ENCODE measurements at regions not wholly inside any gene's neighbourhood (a gene's known extent, or its start where the extent isn't known, plus 50 kb on each side); places are given as distances from the start of the nearest gene placed in this dataset.

DNA sequence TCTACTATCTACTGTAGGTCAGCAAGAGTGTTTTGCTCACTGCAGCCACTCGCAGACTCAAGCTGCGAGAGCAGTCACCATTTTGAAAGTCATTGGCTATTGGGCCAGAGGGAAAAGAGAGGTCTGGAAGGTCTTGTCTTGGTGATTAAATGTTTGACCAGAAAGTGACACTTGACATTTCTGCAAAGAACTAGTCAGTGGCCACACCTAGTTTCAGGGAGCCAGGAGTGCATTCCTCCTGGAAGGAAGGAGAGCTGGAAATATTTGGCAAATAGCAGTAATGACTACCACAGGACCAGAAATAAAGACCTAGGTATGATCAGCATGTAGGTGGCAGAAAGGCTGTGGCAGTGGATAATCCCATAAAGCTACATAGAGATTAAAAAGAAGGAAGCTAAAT is 440.0 kb upstream of the PLXNA2 start:
- Histone ChIP-seq H3K27me3 (ENCODE audit: control insufficient read depth, insufficient read depth, low read length) (no peaks in the 10 kb centered on the region), H3K36me3 (ENCODE audit: control insufficient read depth, insufficient read depth, low read length) (no peaks in the 10 kb centered on the region), H3K27ac (ENCODE audit: low read length) (no peak overlapping the region), H3K9me3 (ENCODE audit: control insufficient read depth, insufficient read depth, low read length) (no peaks in the 10 kb centered on the region), H3K4me1 (ENCODE audit: control insufficient read depth, insufficient read depth, low read length) (no peaks in the 10 kb centered on the region), H3K4me3 (ENCODE audit: low read length) (no peak overlapping the region)
- DNase-seq (ENCODE audit: low read depth, low spot score): no peak
- no CpG with 5 or more reads among the region's 2 CpGs for WGBS (ENCODE audit: insufficient coverage, insufficient read length)

DNA sequence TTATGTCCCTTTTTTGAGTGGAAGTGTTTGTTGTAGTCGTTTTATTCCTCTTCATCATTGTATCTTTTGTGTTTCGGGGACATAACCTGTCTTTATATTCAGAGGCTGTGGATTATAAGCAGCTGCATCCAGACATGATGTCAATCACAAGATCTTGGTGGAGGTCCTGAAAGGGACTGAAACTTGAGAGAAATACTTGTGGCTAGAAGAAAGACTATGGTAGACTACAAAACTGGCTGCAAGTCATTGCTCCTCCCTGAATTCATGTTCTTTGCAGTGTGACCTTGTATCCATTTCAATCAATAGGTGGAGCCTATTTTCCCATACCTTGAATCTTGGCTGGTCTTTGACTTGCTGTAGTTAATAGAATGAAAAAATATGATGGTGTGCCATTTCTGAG is 442.4 kb upstream of the PLXNA2 start:
- H3K27me3 ChIP-seq (ENCODE audit: control insufficient read depth, insufficient read depth, low read length): no peaks in the 10 kb centered on the region
- no peak overlapping the region for H3K27ac ChIP-seq (ENCODE audit: low read length)
- no peaks in the 10 kb centered on the region for H3K36me3 ChIP-seq (ENCODE audit: control insufficient read depth, insufficient read depth, low read length)
- no CpG with 5 or more reads among the region's 2 CpGs for WGBS (ENCODE audit: insufficient coverage, insufficient read length)
- H3K4me3 ChIP-seq (ENCODE audit: low read length): no peak overlapping the region
- no peaks in the 10 kb centered on the region for H3K4me1 ChIP-seq (ENCODE audit: control insufficient read depth, insufficient read depth, low read length)
- no peaks in the 10 kb centered on the region; the same call in 1 of the 2 replicates for H3K9me3 ChIP-seq (ENCODE audit: control insufficient read depth, insufficient read depth, low read length)
- no peak for DNase-seq (ENCODE audit: low read depth, low spot score)

DNA sequence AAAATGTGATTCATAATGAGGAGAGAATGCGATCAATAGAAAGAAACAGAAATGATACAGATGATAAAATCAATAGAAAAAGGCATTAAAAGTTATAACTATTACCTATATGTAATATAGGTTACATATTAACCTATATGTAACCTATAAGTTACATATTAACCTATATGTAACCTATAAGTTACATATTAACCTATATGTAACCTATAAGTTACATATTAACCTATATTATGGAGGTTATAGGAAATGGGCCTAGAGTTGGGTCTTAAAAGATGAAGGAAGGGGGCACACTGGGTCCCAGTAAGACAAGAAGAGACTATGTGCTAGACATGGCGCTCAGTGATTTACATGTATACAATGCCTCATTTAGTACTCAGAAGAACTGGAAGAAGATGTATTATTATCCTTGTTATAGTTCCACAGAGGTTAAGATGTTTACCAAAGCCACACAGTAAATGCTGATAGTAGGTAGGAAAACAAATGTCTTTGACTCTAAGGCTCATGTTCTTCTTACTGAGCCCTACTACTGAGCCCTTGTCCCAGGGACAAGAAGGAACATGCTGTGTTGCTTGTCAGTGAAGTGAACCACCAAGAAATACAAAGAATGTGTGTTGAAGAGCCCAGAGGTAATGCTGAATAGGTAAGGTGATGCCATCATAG is 444.6 kb upstream of the PLXNA2 start:
- no CpG with 5 or more reads among the region's 2 CpGs for WGBS (ENCODE audit: insufficient coverage, insufficient read length)
- no peaks in the 10 kb centered on the region; the same call in 1 of the 2 replicates for H3K9me3 ChIP-seq (ENCODE audit: control insufficient read depth, insufficient read depth, low read length)
- no peaks in the 10 kb centered on the region for H3K36me3 ChIP-seq (ENCODE audit: control insufficient read depth, insufficient read depth, low read length)
- H3K4me3 ChIP-seq (ENCODE audit: low read length): no peak overlapping the region
- H3K27ac ChIP-seq (ENCODE audit: low read length): no peak overlapping the region
- DNase-seq (ENCODE audit: low read depth, low spot score): no peak
- no peaks in the 10 kb centered on the region for H3K27me3 ChIP-seq (ENCODE audit: control insufficient read depth, insufficient read depth, low read length)
- H3K4me1 ChIP-seq (ENCODE audit: control insufficient read depth, insufficient read depth, low read length): no peaks in the 10 kb centered on the region

DNA sequence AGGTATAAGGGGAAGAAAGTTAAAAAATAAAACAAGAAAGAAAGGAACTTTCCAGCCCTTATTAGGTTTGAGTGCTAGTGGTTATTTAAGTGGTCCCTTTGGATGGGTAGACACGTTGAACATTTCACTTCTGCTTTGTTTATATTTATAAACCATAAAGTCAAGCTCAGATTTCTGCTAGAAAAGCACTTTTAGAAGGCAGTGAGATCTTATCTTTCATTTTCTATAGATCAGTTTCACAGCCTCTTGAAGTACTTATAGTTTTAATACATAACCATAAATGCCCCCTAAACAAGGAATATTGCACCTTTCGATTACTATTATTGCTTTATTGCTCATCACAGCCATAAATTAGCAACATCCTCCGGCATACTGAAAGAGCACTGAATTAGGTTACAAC is 446.8 kb upstream of the PLXNA2 start:
- no CpG with 5 or more reads among the region's 3 CpGs for WGBS (ENCODE audit: insufficient coverage, insufficient read length)
- no peaks in the 10 kb centered on the region for H3K36me3 ChIP-seq (ENCODE audit: control insufficient read depth, insufficient read depth, low read length)
- DNase-seq (ENCODE audit: low read depth, low spot score): no peak
- no peak overlapping the region for H3K27ac ChIP-seq (ENCODE audit: low read length)
- H3K4me1 ChIP-seq (ENCODE audit: control insufficient read depth, insufficient read depth, low read length): no peaks in the 10 kb centered on the region
- no peaks in the 10 kb centered on the region; the same call in 1 of the 2 replicates for H3K9me3 ChIP-seq (ENCODE audit: control insufficient read depth, insufficient read depth, low read length)
- H3K4me3 ChIP-seq (ENCODE audit: low read length): no peak overlapping the region
- H3K27me3 ChIP-seq (ENCODE audit: control insufficient read depth, insufficient read depth, low read length): no peaks in the 10 kb centered on the region

DNA sequence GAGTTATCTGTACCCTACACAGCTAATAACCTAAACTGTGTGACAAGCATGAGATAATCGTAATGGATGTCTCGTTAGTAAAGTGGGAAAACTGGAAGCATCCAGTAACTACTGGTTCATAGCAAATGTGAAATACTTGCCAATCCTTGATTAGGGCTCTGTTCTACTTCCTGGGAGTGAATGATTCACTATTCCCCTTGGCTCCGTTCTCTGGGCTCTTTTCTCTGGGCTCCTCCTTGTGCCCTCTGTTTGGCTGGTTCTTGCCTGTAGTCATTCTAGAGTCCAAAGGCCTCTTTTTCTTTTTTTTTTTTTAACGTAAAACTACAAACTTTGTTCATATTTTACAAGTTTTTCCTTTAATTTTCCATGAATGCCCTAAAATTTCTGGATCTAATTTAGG is 465.8 kb upstream of the PLXNA2 start:
- WGBS (ENCODE audit: insufficient coverage, insufficient read length): 100% methylated on average over 1 of the region's 4 CpGs
- Histone ChIP-seq H3K9me3 (ENCODE audit: control insufficient read depth, insufficient read depth, low read length) (no peaks in the 10 kb centered on the region), H3K36me3 (ENCODE audit: control insufficient read depth, insufficient read depth, low read length) (no peaks in the 10 kb centered on the region)

DNA sequence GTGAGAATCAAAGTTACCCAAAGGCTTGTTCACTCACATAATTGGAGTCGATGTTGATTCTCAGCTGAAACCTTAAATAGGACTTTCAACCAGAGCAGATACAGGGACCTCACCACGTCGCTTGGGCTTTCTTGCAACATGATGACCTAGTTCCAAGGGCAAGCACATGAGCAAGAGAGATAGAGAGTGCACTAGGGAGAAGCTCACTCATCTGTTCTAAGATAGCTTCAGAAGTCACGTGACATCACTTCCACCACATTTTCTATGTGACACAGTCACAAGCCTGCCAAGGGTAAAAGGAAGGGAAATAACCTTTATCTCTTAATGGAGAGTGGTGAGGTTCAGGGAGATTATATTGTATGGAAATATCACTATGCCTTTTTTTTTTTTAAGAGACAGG is 470.1 kb upstream of the PLXNA2 start:
- H3K4me1 ChIP-seq (ENCODE audit: control insufficient read depth, insufficient read depth, low read length): 0 out of 2 replicates have a peak, but pooled peaks cover 2% of the 10 kb centered on the region
- no peaks in the 10 kb centered on the region for H3K27me3 ChIP-seq (ENCODE audit: control insufficient read depth, insufficient read depth, low read length)
- no peaks in the 10 kb centered on the region for H3K9me3 ChIP-seq (ENCODE audit: control insufficient read depth, insufficient read depth, low read length)
- no peak overlapping the region for H3K27ac ChIP-seq (ENCODE audit: low read length)
- no CpG with 5 or more reads among the region's 4 CpGs for WGBS (ENCODE audit: insufficient coverage, insufficient read length)
- no peaks in the 10 kb centered on the region for H3K36me3 ChIP-seq (ENCODE audit: control insufficient read depth, insufficient read depth, low read length)
- H3K4me3 ChIP-seq (ENCODE audit: low read length): no peak overlapping the region
- DNase-seq (ENCODE audit: low read depth, low spot score): no peak

More for the DNA sequence above, 465.8 kb upstream of the PLXNA2 start:
- no peak overlapping the region for H3K27ac ChIP-seq (ENCODE audit: low read length)
- H3K4me3 ChIP-seq (ENCODE audit: low read length): no peak overlapping the region
- no peaks in the 10 kb centered on the region for H3K4me1 ChIP-seq (ENCODE audit: control insufficient read depth, insufficient read depth, low read length)
- DNase-seq (ENCODE audit: low read depth, low spot score): no peak
- no peaks in the 10 kb centered on the region for H3K27me3 ChIP-seq (ENCODE audit: control insufficient read depth, insufficient read depth, low read length)

DNA sequence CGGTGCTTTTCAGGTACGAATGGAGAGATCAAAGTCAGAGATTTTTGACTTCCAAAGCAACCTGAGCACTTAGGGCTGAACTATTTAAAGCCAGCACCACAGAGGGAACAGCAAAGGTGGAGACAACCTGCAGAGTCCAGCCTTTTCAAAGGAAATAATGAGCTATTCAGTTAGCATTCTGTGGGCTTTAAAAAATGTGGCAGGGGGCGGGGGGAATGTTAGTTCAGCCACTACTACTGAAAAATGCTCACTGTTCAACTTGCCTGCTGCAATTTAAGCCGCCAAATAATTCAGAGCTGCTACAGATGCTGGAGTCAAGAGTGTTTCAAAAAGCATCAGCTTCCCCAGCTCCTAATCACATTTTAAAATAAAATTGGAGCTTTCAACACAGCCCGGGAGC is 473.3 kb upstream of the PLXNA2 start:
- Histone ChIP-seq H3K36me3 (ENCODE audit: control insufficient read depth, insufficient read depth, low read length) (no peaks in the 10 kb centered on the region), H3K4me1 (ENCODE audit: control insufficient read depth, insufficient read depth, low read length) (0 out of 2 replicates have a peak, but pooled peaks cover 2% of the 10 kb centered on the region), H3K27ac (ENCODE audit: low read length) (no peak overlapping the region), H3K4me3 (ENCODE audit: low read length) (no peak overlapping the region), H3K27me3 (ENCODE audit: control insufficient read depth, insufficient read depth, low read length) (no peaks in the 10 kb centered on the region), H3K9me3 (ENCODE audit: control insufficient read depth, insufficient read depth, low read length) (no peaks in the 10 kb centered on the region)
- DNase-seq (ENCODE audit: low read depth, low spot score): no peak
- no CpG with 5 or more reads among the region's 5 CpGs for WGBS (ENCODE audit: insufficient coverage, insufficient read length)

DNA sequence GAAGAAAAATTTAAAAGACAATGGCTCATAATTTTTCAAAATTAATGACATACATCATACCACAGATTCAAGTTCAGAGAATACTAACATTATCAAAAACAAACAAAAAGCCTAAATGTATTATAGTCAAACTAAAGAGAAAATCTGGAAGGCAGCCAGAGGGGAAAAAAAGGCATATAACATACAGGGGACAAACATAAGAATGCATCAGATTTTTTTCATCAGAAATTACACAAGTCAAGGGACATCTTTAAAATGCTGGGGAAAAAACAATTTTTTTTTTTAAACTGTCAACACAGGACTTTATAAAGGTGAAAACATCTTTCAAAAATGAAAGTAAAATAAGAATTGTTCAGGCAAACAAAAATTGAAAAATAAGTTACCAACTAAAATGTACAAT is 478.4 kb upstream of the PLXNA2 start:
- no peaks in the 10 kb centered on the region for H3K27me3 ChIP-seq (ENCODE audit: control insufficient read depth, insufficient read depth, low read length)
- H3K36me3 ChIP-seq (ENCODE audit: control insufficient read depth, insufficient read depth, low read length): no peaks in the 10 kb centered on the region
- H3K4me1 ChIP-seq (ENCODE audit: control insufficient read depth, insufficient read depth, low read length): 0 out of 2 replicates have a peak, but pooled peaks cover under 1% of the 10 kb centered on the region
- no peak overlapping the region for H3K27ac ChIP-seq (ENCODE audit: low read length)
- DNase-seq (ENCODE audit: low read depth, low spot score): no peak
- H3K4me3 ChIP-seq (ENCODE audit: low read length): no peak overlapping the region
- H3K9me3 ChIP-seq (ENCODE audit: control insufficient read depth, insufficient read depth, low read length): no peaks in the 10 kb centered on the region

DNA sequence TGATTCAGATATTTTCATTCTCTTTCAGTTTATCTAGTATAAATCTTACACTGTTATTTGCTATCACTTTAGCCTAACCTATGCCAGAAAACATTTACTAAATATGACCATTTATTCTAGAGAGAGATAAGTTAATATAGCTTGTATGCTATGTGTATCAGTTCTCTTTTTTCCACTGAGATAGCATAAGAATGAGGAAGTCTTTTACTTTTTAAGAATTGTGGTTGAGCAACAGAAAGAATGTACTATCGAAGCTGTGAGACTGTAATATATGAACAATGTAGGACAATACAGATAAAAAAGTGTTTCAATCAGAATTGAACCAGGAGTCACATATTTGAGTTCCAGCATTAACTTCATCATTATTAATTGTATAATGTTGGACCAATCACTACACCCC is 479.9 kb upstream of the PLXNA2 start:
- Histone ChIP-seq H3K9me3 (ENCODE audit: control insufficient read depth, insufficient read depth, low read length) (no peaks in the 10 kb centered on the region), H3K27ac (ENCODE audit: low read length) (no peak overlapping the region), H3K36me3 (ENCODE audit: control insufficient read depth, insufficient read depth, low read length) (no peaks in the 10 kb centered on the region), H3K27me3 (ENCODE audit: control insufficient read depth, insufficient read depth, low read length) (no peaks in the 10 kb centered on the region), H3K4me1 (ENCODE audit: control insufficient read depth, insufficient read depth, low read length) (no peaks in the 10 kb centered on the region), H3K4me3 (ENCODE audit: low read length) (no peak overlapping the region)
- WGBS (ENCODE audit: insufficient coverage, insufficient read length): no CpG with 5 or more reads among the region's 1 CpG
- DNase-seq (ENCODE audit: low read depth, low spot score): no peak

DNA sequence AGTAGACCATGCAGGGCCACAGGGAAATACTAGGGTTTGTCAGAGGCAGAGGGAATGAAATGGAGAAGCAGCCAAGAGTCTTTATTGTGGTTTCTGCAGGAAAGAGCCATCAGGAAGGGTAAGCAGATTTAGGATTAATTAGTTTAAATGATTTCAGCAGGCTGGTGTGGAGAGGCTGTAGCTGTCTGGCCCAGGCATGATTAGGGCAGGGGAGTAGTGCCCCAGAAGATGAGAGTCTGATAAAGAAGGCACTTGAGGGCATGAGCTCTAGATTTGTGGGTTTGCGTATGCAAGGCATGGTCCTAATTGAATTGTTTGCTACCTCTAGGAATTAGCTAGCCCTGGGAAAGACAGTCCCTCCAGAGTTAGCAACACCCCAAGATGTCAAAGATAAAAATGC is 484.6 kb upstream of the PLXNA2 start:
- Histone ChIP-seq H3K36me3 (ENCODE audit: control insufficient read depth, insufficient read depth, low read length) (no peaks in the 10 kb centered on the region), H3K4me3 (ENCODE audit: low read length) (no peak overlapping the region), H3K4me1 (ENCODE audit: control insufficient read depth, insufficient read depth, low read length) (no peaks in the 10 kb centered on the region), H3K27ac (ENCODE audit: low read length) (no peak overlapping the region), H3K9me3 (ENCODE audit: control insufficient read depth, insufficient read depth, low read length) (no peaks in the 10 kb centered on the region), H3K27me3 (ENCODE audit: control insufficient read depth, insufficient read depth, low read length) (no peaks in the 10 kb centered on the region)
- DNase-seq (ENCODE audit: low read depth, low spot score): no peak
- no CpG with 5 or more reads among the region's 1 CpG for WGBS (ENCODE audit: insufficient coverage, insufficient read length)
